HG03378 (cell line): ENCODE measurements at regions not wholly inside any gene's neighbourhood (a gene's known extent, or its start where the extent isn't known, plus 50 kb on each side); places are given as distances from the start of the nearest gene placed in this dataset.

Experiments
- ATAC-seq: cut with Tn5 transposase; IDR thresholded peaks from one replicate; pipeline ENCODE4 v1.9.1; 2021; ENCODE audit warnings: mild to moderate bottlenecking, moderate library complexity; ENCODE audit not compliant: unreplicated experiment

- ATAC-seq = no peak
Measured at GRCh38 chr10:124265776-124266467, 152.8 kb downstream of the OAT start.

DNA sequence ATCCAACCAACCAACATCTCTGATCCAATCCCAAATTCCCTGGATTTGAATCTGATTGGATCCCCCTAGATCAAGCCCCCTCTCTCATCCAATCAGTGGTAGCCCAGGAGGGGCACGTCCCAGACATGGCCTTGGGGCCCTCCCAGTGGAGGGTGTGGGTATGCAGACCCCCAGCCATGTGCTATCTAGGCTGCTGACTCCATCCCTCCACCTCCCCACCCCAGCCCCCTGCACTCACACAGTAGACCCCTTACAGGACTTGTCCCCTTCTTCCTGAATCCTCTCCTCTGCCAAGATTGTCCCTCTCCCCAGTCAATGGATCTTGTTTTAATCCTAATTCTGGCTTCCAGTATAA lies 153.4 kb downstream of the OAT start:
- no peak for ATAC-seq

DNA sequence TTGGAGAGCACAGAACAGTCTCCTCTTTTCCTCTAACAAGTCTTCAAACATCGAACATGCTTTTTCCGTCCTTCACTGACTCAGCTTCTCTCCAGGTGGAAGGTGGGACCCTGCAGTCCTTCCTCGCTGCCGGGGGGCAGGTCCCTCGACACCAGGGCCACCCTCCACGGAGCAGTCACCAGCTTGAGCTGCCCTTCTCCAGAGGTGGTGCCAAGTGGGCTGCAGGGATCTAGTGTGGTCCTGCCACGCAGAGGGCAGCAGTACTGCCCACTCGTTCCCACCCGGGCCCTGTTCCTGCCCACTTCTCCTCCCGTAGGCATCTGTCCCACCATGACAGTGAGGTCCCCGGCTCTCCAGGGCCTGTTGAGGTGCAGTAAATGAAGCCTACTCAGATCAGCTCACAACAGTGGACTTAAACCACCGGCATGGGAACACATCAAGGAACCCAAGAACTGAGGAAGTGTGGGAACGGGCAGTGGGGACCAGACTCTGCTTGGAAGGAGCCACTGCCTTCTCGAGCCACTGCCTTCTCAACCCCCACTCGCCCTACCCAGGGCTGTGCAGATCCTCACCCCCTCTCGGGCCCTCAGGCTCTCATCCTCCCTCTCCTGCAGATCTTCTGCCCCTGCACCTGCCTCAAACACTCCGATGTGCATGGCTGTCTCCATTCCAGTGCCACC lies 153.9 kb downstream of the OAT start:
- no peak for ATAC-seq

DNA sequence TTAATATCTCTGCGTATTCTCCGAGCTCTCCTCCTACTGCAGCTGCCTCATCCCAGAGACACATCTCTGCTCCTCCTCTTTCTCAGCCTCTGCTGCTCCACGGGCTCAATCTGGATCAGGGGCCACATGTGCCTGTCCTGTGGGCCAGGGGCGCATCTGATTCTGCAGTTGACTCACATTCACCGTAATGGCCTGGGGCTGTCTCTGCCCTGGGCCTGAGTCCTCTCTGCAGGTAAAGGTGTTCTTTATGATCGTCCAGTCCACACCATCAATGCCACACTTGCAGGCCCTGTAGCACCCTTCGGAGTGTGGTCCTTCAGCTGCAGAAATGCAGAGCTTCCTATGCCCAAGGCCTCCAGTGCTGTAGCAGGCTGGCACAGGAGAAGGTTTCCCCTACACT lies 154.5 kb downstream of the OAT start:
- no peak for ATAC-seq

DNA sequence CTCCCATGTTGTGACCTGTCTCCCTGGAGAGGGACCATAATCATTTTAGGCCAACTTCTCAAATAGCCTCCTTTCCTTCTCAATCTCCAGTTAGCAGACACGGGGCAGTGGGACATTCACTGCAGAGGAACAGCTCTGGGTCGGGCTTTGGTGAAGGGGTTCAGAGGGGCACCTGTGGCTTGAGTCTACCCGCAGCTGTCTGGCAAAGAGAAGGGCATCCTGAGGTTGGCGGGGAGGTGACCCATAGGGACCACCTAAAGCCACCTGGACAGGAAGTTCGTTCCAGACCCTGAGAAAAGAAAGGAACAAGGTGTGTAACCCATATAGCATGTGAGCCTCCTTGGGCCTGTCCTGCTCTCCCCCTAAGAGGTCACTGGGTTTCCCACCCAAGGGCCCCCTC lies 155.0 kb downstream of the OAT start:
- ATAC-seq = no peak

DNA sequence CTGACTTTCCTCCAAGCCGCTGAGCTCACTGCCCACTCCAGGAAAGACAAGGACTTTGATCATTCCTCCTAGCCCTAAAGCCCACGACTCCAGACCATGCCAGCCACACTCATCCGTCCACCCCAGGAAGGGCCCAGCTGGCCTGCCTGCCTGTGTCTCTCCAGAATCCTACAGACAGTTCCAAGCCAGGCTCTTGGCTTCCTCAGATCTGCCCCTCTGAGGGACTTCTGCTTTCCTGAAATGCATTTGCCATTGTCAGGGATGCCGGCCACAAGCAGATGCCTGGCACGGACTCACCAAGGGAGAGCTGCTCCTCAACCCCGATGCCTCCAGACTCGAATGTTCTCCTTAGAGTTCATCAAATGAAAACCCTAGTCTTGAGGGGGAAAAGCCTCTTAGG lies 155.8 kb downstream of the OAT start:
- ATAC-seq = no peak

- no peak for ATAC-seq
Measured at GRCh38 chr10:124262234-124262865, 156.4 kb downstream of the OAT start.

- no peak for ATAC-seq
Measured at GRCh38 chr10:124259139-124259825, 159.4 kb downstream of the OAT start.

GRCh38 chr10:124257781-124258180 lies 160.9 kb downstream of the OAT start:
- ATAC-seq = no peak

DNA sequence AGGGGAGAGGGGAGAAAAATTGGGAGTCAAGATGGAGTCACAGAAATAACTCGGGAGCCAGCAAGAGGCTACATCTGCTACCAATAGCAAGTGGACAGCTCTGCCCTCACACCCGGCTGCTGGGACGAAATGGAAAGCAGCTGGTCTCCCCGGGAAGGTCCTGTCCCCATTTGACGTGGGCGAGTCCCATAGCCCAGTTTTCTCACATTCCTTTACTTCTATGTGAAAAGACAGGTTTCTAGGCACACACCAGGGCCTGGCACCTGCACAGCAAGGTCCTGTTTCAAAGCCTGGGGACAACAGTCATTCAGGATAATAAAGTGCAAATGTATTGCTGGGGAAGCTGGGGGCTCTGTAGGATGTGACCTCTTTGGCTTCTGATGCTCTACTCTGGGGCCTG lies 162.6 kb downstream of the OAT start:
- ATAC-seq = no peak

GRCh38 chr10:124255556-124255955 lies 162.2 kb upstream of the CHST15 start:
- no peak for ATAC-seq

DNA sequence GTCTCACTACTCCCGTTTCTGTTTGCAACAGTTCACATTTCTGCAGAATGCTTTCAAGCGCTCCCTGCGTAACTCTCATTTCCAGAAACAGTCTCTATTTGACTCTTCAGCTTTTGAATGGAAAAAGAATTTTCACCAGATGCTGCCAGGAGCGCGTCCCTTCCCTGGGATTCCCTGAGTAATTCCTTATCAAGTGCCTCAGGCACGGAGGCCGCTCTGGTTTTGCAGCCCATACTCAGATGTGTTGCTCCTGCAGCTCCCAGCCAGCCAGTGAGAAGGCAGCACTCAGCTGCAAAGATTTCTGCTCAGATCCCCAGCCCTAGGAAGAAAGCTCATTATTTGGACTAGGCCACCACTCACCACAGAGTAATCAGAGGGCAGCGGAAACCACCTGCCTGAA lies 161.1 kb upstream of the CHST15 start:
- no peak for ATAC-seq

GRCh38 chr10:124253006-124253405 lies 159.6 kb upstream of the CHST15 start:
- no peak for ATAC-seq

DNA sequence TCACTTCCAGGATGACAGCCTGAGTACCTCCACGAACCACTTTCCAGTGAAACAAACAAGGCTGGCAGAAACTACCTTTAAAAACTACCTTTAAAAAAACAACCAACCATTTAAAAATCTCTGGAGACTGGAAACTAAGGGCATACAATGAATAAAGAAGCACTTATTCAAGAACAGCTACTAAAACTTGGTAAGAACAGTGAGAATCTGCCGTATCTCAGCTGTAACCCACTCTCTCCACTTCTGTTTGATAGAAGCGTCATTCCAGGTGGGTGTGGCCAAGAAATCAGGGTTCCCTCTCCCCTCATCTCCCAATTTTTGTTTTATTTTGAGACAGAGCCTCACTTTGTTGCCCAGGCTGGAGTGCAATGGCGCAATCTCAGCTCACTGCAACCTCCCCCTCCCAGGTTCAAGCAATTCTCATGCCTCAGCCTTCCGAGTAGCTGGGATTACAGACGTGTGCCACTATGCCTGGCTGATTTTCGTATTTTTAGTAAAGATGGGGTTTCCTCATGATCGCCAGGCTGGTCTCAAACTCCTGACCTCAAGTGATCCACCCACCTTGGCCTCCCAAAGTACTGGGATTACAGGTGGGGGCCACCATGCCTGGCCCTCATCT lies 158.8 kb upstream of the CHST15 start:
- ATAC-seq = no peak

DNA sequence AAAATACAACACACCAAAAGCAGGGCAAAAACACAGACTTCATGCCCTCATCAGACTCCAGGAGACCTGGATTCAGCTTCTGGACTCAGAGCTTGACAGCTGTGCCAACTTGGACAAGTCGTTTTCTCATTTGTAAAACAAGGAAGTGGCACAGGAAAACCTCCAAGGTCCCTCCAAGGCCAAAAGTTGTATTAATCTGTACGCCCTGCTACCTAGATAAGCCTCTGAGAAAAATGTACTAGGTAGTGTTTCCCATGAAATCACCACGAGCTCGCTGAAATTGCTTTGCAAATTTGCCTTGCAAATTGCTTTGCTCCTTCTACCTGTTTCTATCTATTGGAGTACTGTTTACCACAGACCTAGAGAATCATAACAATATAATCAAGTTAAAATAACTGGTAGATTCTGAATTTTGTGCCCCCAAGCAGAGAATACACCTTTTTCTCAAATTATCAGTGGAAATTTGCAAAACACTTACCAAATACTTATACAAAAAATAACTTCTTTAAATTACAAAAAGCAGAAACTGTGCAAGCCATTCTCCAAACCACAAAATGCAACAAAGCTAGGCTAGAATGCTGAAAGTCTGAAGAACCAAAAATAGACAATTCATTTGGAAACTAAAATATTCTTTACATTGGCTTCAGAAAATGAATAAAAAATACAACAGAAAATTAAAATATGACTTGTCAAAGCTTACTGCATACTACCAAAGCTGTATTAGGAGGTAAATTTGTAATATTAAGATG lies 158.1 kb upstream of the CHST15 start:
- no peak for ATAC-seq

DNA sequence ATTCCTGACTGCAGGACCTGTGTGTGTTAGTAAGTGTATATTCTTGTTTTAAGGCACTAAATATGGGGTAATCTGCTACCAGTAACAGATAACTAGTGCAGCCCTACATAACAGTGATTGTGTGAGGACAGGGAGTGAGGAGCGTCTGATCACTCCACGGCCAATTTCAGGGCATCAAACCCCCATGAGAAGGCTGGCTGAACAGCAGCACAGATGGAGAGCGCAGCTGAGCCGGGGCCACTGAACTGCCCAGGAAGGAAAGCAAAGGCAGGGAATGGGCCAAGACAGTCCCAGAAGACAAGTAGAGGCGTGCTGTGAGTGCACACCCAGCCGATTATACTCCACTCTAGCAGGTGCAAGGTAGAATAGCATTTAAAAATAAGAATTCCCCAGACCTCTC lies 157.1 kb upstream of the CHST15 start:
- ATAC-seq = no peak

- ATAC-seq = no peak
Measured at GRCh38 chr10:124249812-124250432, 156.5 kb upstream of the CHST15 start.

GRCh38 chr10:124249196-124249595 lies 155.8 kb upstream of the CHST15 start:
- ATAC-seq = no peak

- no peak for ATAC-seq
Measured at GRCh38 chr10:124248056-124249045, 155.0 kb upstream of the CHST15 start.
